ENCODE measurements at regions not wholly inside any gene's neighbourhood (a gene's known extent, or its start where the extent isn't known, plus 50 kb on each side); places are given as distances from the start of the nearest gene placed in this dataset.

DNA sequence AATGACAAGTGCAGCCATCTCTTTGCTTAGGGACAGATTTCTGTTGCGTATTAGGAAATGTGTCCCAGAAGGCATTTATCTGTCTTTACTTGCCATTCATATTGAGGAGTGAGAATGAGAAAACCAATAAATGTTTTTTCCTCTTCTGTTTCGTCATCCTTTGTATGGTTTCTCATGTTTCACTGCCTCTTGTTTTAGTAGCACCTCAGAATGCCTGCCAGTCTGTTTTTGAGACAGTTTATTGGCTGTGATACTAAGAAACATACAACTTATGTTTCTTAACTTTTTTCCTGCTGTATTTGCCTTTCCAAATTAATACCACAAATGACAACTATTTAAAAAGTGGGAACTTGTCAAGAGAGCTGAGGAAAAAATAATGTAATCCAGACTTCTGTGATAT, 390.2 kb upstream of the GOLIM4 start:
- no peak for TF ChIP-seq POLR2A (IDR thresholded peaks at IDR 0.05)
- TF ChIP-seq, protein P1, sequence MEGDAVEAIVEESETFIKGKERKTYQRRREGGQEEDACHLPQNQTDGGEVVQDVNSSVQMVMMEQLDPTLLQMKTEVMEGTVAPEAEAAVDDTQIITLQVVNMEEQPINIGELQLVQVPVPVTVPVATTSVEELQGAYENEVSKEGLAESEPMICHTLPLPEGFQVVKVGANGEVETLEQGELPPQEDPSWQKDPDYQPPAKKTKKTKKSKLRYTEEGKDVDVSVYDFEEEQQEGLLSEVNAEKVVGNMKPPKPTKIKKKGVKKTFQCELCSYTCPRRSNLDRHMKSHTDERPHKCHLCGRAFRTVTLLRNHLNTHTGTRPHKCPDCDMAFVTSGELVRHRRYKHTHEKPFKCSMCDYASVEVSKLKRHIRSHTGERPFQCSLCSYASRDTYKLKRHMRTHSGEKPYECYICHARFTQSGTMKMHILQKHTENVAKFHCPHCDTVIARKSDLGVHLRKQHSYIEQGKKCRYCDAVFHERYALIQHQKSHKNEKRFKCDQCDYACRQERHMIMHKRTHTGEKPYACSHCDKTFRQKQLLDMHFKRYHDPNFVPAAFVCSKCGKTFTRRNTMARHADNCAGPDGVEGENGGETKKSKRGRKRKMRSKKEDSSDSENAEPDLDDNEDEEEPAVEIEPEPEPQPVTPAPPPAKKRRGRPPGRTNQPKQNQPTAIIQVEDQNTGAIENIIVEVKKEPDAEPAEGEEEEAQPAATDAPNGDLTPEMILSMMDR (IDR thresholded peaks at IDR 0.05), result no peak
